Adipocyte (in vitro differentiated cells): ENCODE measurements at regions not wholly inside any gene's neighbourhood (a gene's known extent, or its start where the extent isn't known, plus 50 kb on each side); places are given as distances from the start of the nearest gene placed in this dataset.

ENCODE experiments used
- DNase-seq: peaks from one replicate; pipeline ENCODE4 v3.0.0-alpha.2; 2015; ENCODE audit warnings: low read depth
- H3K27me3 ChIP-seq: replicated peaks from 2 replicates; pipeline ENCODE4 v1.7.0; 2013; ENCODE audit warnings: mild to moderate bottlenecking, low read length, moderate library complexity; ENCODE audit not compliant: control insufficient read depth, insufficient read depth
- H3K36me3 ChIP-seq: 2 replicates; pipeline ENCODE4 v1.7.0; 2013; ENCODE audit warnings: low read length, mild to moderate bottlenecking, moderate library complexity; ENCODE audit not compliant: control insufficient read depth, insufficient read depth, severe bottlenecking
- H3K4me1 ChIP-seq: 2 replicates; pipeline ENCODE4 v1.7.0; 2013; ENCODE audit warnings: mild to moderate bottlenecking, low read length, moderate library complexity; ENCODE audit not compliant: control insufficient read depth, insufficient read depth
- H3K4me3 ChIP-seq: 2 replicates; pipeline ENCODE4 v1.7.0; 2013; ENCODE audit warnings: mild to moderate bottlenecking, low read length, moderate library complexity
- H3K9ac ChIP-seq: 2 replicates; pipeline ENCODE4 v1.7.0; 2013; ENCODE audit warnings: mild to moderate bottlenecking, low read length, moderate library complexity
- H3K9me3 ChIP-seq: 2 replicates; pipeline ENCODE4 v1.7.0; 2013; ENCODE audit warnings: mild to moderate bottlenecking, low read length, moderate library complexity; ENCODE audit not compliant: control insufficient read depth

- no peaks in the 10 kb centered on the region for H3K9me3 ChIP-seq
- H3K27me3 ChIP-seq = no peaks in the 10 kb centered on the region
- no peak overlapping the region for H3K4me3 ChIP-seq
- H3K9ac ChIP-seq = no peak overlapping the region
- no peak for DNase-seq
- H3K4me1 ChIP-seq = peaks cover 4% of the 10 kb centered on the region
- H3K36me3 ChIP-seq = no peaks in the 10 kb centered on the region
Measured at GRCh38 chr2:38203446-38203810, 127.5 kb upstream of the CYP1B1 start.

DNA sequence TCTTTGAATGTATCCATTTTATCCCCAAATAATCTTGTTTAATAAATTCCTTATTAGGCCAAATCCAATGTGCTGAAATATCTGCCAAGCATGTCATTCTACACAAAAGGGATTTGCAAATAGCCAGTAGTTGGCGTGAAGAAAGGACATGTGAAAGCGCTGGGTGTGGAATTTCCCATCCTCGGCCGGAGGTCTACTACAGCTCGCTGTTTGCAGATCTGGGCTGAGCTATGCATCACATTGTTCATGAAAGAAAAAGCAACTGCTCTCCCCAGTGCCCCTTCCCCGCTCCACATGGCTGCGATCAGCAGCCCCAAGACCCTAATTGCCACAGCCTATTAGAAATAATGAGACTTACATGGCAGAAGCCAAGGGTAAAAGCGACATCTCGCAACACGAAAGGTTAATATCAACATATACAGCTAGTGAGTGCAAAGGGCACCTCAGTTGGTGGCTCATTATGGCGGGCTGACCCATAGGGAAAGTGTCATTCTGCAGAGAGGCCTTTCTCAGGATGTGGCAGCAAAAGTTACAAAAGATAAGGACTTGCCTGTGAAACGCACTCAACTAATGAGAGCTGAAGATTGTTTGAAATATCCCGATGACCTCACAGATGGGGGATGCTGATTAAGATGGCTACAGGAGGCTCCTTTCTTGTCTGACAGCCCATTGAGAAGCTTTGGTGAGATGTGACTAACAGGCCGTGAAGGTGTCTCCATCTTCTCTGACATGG, 126.9 kb upstream of the CYP1B1 start:
- H3K27me3 ChIP-seq = no peaks in the 10 kb centered on the region
- peaks cover 4% of the 10 kb centered on the region for H3K4me1 ChIP-seq
- H3K9me3 ChIP-seq = no peaks in the 10 kb centered on the region
- no peak overlapping the region for H3K9ac ChIP-seq
- H3K4me3 ChIP-seq = no peak overlapping the region
- H3K36me3 ChIP-seq = no peaks in the 10 kb centered on the region
- DNase-seq = no peak

DNA sequence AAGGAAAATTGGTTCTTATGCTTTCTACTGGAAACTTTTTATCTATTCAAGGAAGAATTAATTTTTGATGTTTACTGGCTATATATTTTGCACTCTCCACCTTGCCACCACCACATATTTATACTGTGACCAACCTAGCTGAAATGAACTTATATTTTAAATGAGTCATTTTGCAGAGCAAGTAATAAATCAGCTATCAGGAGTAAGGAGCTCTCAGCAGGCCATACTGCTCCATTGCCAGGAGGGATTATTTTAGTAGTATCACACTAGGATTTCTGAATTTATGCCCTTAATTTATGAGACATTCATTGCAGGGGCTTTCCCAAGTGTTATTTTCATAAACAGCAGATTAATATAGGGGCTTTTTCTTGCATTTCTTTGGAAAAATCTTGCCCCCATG, 125.8 kb upstream of the CYP1B1 start:
- DNase-seq = no peak
- Histone ChIP-seq H3K27me3 (no peaks in the 10 kb centered on the region), H3K36me3 (no peaks in the 10 kb centered on the region), H3K9ac (no peak overlapping the region), H3K4me1 (peaks cover 4% of the 10 kb centered on the region), H3K9me3 (no peaks in the 10 kb centered on the region), H3K4me3 (no peak overlapping the region)

GRCh38 chr2:38200598-38200997, 124.6 kb upstream of the CYP1B1 start:
- H3K4me1 ChIP-seq = peaks cover 4% of the 10 kb centered on the region
- H3K27me3 ChIP-seq = no peaks in the 10 kb centered on the region
- no peak overlapping the region for H3K4me3 ChIP-seq
- no peak overlapping the region for H3K9ac ChIP-seq
- DNase-seq = no peak
- no peaks in the 10 kb centered on the region for H3K9me3 ChIP-seq
- H3K36me3 ChIP-seq = no peaks in the 10 kb centered on the region

DNA sequence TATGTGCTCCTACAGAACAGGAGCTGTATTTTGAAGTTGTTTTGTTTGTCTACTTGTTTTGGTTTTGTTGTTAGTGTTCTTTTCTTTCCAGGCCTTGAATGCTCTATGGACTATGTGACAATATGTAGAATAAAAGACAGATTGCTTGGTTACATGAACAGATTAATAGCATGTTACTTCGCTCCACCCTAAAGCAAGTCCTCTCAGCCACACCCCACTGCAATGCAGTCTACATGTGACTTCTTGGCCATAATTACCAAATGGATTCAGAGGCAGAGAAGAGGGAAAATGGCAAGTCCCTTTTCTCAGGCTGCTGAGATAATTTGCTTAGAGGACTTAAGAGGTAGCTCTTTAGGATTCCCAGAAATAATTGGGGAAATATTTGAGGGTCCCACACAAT, 123.2 kb upstream of the CYP1B1 start:
- no peaks in the 10 kb centered on the region for H3K36me3 ChIP-seq
- DNase-seq = no peak
- no peak overlapping the region for H3K9ac ChIP-seq
- no peaks in the 10 kb centered on the region for H3K9me3 ChIP-seq
- peaks cover 4% of the 10 kb centered on the region for H3K4me1 ChIP-seq
- H3K27me3 ChIP-seq = no peaks in the 10 kb centered on the region
- H3K4me3 ChIP-seq = no peak overlapping the region

DNA sequence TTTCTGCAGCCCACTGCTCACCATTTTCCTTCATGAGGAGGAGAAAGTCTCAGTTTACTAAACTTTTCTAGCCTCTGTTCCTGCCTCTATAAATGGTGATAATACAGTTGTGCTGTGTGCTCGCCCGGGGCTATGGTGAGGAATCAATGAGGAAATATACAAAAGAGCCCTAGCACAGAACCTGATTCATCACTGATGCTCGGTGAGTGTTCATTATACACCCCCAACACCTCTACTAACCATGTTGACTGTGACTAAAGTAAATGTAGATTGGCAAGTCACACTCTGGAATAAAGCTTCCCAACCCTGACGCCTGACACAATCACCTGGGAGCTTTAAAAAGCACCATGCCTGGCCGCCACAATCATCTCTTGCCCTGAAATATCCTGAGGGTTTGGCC, 118.8 kb upstream of the CYP1B1 start:
- no peak for DNase-seq

GRCh38 chr2:38192976-38193375, 117.0 kb upstream of the CYP1B1 start:
- no peak for DNase-seq
- no peaks in the 10 kb centered on the region for H3K9me3 ChIP-seq

More for the DNA sequence above, 118.8 kb upstream of the CYP1B1 start:
- Histone ChIP-seq H3K4me3 (no peak overlapping the region), H3K36me3 (no peaks in the 10 kb centered on the region), H3K9me3 (no peaks in the 10 kb centered on the region), H3K9ac (no peak overlapping the region), H3K4me1 (peaks cover 16% of the 10 kb centered on the region), H3K27me3 (no peaks in the 10 kb centered on the region)

GRCh38 chr2:38192046-38192445, 116.1 kb upstream of the CYP1B1 start:
- no peaks in the 10 kb centered on the region for H3K9me3 ChIP-seq
- no peak for DNase-seq
- peaks cover 33% of the 10 kb centered on the region for H3K4me1 ChIP-seq
- no peaks in the 10 kb centered on the region for H3K27me3 ChIP-seq
- no peaks in the 10 kb centered on the region for H3K36me3 ChIP-seq
- no peak overlapping the region for H3K9ac ChIP-seq
- H3K4me3 ChIP-seq = no peak overlapping the region

More at GRCh38 chr2:38192976-38193375, 117.0 kb upstream of the CYP1B1 start:
- H3K4me3 ChIP-seq = no peak overlapping the region
- H3K4me1 ChIP-seq = peaks cover 24% of the 10 kb centered on the region
- H3K27me3 ChIP-seq = no peaks in the 10 kb centered on the region
- no peaks in the 10 kb centered on the region for H3K36me3 ChIP-seq
- no peak overlapping the region for H3K9ac ChIP-seq

GRCh38 chr2:38191516-38191915, 115.6 kb upstream of the CYP1B1 start:
- H3K4me3 ChIP-seq = no peak overlapping the region
- DNase-seq = peak; percentile 44
- no peaks in the 10 kb centered on the region for H3K9me3 ChIP-seq
- H3K9ac ChIP-seq = peak overlapping the region; percentile 58
- H3K36me3 ChIP-seq = no peaks in the 10 kb centered on the region
- H3K27me3 ChIP-seq = no peaks in the 10 kb centered on the region
- peaks cover 34% of the 10 kb centered on the region for H3K4me1 ChIP-seq

DNA sequence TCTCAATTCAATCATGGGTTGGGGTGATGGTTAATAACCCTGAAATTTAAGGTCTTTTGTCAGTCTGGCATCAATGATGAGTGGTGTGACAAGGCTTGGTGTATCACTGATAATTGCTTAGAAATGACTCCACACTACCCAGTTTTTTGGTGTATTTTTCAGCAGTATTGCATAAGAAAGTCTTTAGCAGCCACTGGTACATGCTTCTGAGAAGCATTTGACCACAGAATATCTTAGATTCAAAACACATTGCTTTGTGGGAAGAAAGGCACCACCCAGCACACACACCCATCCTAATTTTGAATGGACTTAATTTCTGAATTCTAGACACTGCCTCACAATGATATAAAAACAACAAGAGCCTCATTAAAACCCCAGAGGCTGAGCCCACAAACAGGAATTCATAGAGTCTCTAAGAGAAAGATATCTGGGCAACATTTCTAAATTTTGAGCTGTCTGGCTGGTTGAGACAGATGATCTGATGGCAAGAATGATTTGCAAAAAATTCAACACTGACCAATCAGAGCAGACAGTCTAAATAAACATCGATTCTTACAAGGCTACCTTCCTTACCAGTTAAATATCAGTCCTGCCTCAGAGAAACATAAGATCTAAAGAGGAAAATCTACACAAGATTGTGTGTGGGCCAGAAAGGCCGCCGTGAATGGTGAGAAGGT, 114.7 kb upstream of the CYP1B1 start:
- DNase-seq = peak; percentile 87
- no peaks in the 10 kb centered on the region for H3K36me3 ChIP-seq
- peaks cover 40% of the 10 kb centered on the region for H3K4me1 ChIP-seq
- no peaks in the 10 kb centered on the region for H3K9me3 ChIP-seq
- peak overlapping the region; percentile 58 for H3K9ac ChIP-seq
- H3K4me3 ChIP-seq = no peak overlapping the region
- H3K27me3 ChIP-seq = no peaks in the 10 kb centered on the region

GRCh38 chr2:38187541-38188011, 111.6 kb upstream of the CYP1B1 start:
- Histone ChIP-seq H3K9me3 (no peaks in the 10 kb centered on the region), H3K4me3 (no peak overlapping the region), H3K27me3 (no peaks in the 10 kb centered on the region), H3K36me3 (no peaks in the 10 kb centered on the region), H3K4me1 (peaks cover 53% of the 10 kb centered on the region), H3K9ac (peak overlapping the region; percentile 76)
- DNase-seq = no peak
